ENCODE measurements at regions not wholly inside any gene's neighbourhood (a gene's known extent, or its start where the extent isn't known, plus 50 kb on each side); places are given as distances from the start of the nearest gene placed in this dataset.

- TF ChIP-seq CTCF (IDR thresholded peaks at IDR 0.05) (no peak), EP300 (IDR thresholded peaks at IDR 0.05) (no peak), POLR2A (IDR thresholded peaks at IDR 0.05) (no peak), POLR2AphosphoS5 (IDR thresholded peaks at IDR 0.05) (no peak)
These were observed 81.0 kb upstream of the MED13L start for GRCh38 chr12:116358536-116358892.

Data from upper lobe of left lung (tissue), 4 donors.